ENCODE measurements at regions not wholly inside any gene's neighbourhood (a gene's known extent, or its start where the extent isn't known, plus 50 kb on each side); places are given as distances from the start of the nearest gene placed in this dataset.

GRCh38 chr9:107213561-107214028, 69.5 kb upstream of the RAD23B start:
- peak; percentile 58 for DNase-seq

- DNase-seq = no peak
Observed at GRCh38 chr9:107214381-107214780, 68.7 kb upstream of the RAD23B start.

- DNase-seq = no peak
Observed at GRCh38 chr9:107214915-107215314, 68.2 kb upstream of the RAD23B start.

GRCh38 chr9:107215381-107215780, 67.7 kb upstream of the RAD23B start:
- no peak for DNase-seq

GRCh38 chr9:107216329-107216728, 66.8 kb upstream of the RAD23B start:
- DNase-seq = no peak

- DNase-seq = no peak
Observed at GRCh38 chr9:107218829-107219485, 64.1 kb upstream of the RAD23B start.

- no peak for DNase-seq
Observed at GRCh38 chr9:107219486-107220077, 63.5 kb upstream of the RAD23B start.

GRCh38 chr9:107221321-107221720, 61.8 kb upstream of the RAD23B start:
- no peak for DNase-seq

- DNase-seq = no peak
Observed at GRCh38 chr9:107222020-107222522, 61.0 kb upstream of the RAD23B start.

GRCh38 chr9:107223381-107223780, 59.7 kb upstream of the RAD23B start:
- no peak for DNase-seq

GRCh38 chr9:107224252-107224651, 58.8 kb upstream of the RAD23B start:
- DNase-seq = no peak

GRCh38 chr9:107226421-107226820, 56.7 kb upstream of the RAD23B start:
- no peak for DNase-seq

- DNase-seq = no peak
Observed at GRCh38 chr9:107227774-107228173, 55.3 kb upstream of the RAD23B start.

GRCh38 chr9:107228496-107229039, 54.5 kb upstream of the RAD23B start:
- DNase-seq = no peak

GRCh38 chr9:107229241-107229741, 53.8 kb upstream of the RAD23B start:
- DNase-seq = no peak

Data from activated CD8-positive, alpha-beta memory T cell treated with anti-CD3 and anti-CD28 coated beads for 24 hours (primary cell).